ENCODE measurements at regions not wholly inside any gene's neighbourhood (a gene's known extent, or its start where the extent isn't known, plus 50 kb on each side); places are given as distances from the start of the nearest gene placed in this dataset.

GRCh38 chr1:87853576-87854351 is 525.1 kb downstream of the LMO4 start:
- H3K27me3 ChIP-seq (ENCODE audit: low read length), result no peaks in the 10 kb centered on the region
- H3K4me3 ChIP-seq (ENCODE audit: low read length), result no peak overlapping the region
- H3K36me3 ChIP-seq (ENCODE audit: low read depth, low read length), result no peaks in the 10 kb centered on the region
- no TSS peak for BruUV-seq (replicated peaks)
- no peaks in the 10 kb centered on the region for H3K9me2 ChIP-seq (replicated peaks; ENCODE audit: low read length)
- ChIA-PET POLR2A (ENCODE audit: unreplicated experiment) (no interaction called here), CTCF (no interaction called here)
- H3K9ac ChIP-seq (ENCODE audit: low read length), result no peak overlapping the region
- H3K4me2 ChIP-seq (ENCODE audit: low read length), result no peak overlapping the region
- H3K4me1 ChIP-seq (ENCODE audit: insufficient read depth, low read length), result no peaks in the 10 kb centered on the region
- H3K9me3 ChIP-seq (ENCODE audit: low read length), result no peaks in the 10 kb centered on the region
- H4K20me1 ChIP-seq (ENCODE audit: low read length), result no peaks in the 10 kb centered on the region
- H2AFZ ChIP-seq (ENCODE audit: low read length), result no peak overlapping the region
- ATAC-seq (no peak), DNase-seq (no peak)
- intact Hi-C loops (cut with micrococcal nuclease), result no loop called here
- H3K27ac ChIP-seq (ENCODE audit: low read length), result no peak overlapping the region
- TF ChIP-seq EZH2phosphoT487 (IDR thresholded peaks at IDR 0.05; ENCODE audit: borderline replicate concordance, low read length), result no peak
- TF ChIP-seq EZH2 (IDR thresholded peaks at IDR 0.05; ENCODE audit: low read length, unreplicated experiment), result no peak
- TF ChIP-seq CTCF (conservative IDR thresholded peaks at IDR 0.05; ENCODE audit: low read depth, low read length), result no peak
- H3F3A ChIP-seq (ENCODE audit: low read length, unreplicated experiment), result no peaks in the 10 kb centered on the region
- H3K79me2 ChIP-seq (ENCODE audit: low read length), result no peaks in the 10 kb centered on the region

- ATAC-seq, result no peak
- peaks cover 12% of the 10 kb centered on the region for H3K4me1 ChIP-seq (ENCODE audit: insufficient read depth, low read length)
- no peak for DNase-seq
- H3K79me2 ChIP-seq (ENCODE audit: low read length), result no peaks in the 10 kb centered on the region
- ChIA-PET POLR2A (ENCODE audit: unreplicated experiment) (no interaction called here), CTCF (no interaction called here)
- H2AFZ ChIP-seq (ENCODE audit: low read length), result no peak overlapping the region
- TF ChIP-seq EZH2 (IDR thresholded peaks at IDR 0.05; ENCODE audit: low read length, unreplicated experiment) (no peak), CTCF (conservative IDR thresholded peaks at IDR 0.05; ENCODE audit: low read depth, low read length) (no peak)
- no peak overlapping the region for H3K4me3 ChIP-seq (ENCODE audit: low read length)
- H3K4me2 ChIP-seq (ENCODE audit: low read length), result no peak overlapping the region
- no TSS peak for BruUV-seq (replicated peaks)
- H3K9me2 ChIP-seq (replicated peaks; ENCODE audit: low read length), result no peaks in the 10 kb centered on the region
- no peaks in the 10 kb centered on the region for H3K27me3 ChIP-seq (ENCODE audit: low read length)
- no peaks in the 10 kb centered on the region for H3K36me3 ChIP-seq (ENCODE audit: low read depth, low read length)
- no peaks in the 10 kb centered on the region for H3K9me3 ChIP-seq (ENCODE audit: low read length)
- H3K27ac ChIP-seq (ENCODE audit: low read length), result no peak overlapping the region
- no peaks in the 10 kb centered on the region for H4K20me1 ChIP-seq (ENCODE audit: low read length)
- H3K9ac ChIP-seq (ENCODE audit: low read length), result no peak overlapping the region
- H3F3A ChIP-seq (ENCODE audit: low read length, unreplicated experiment), result no peaks in the 10 kb centered on the region
- intact Hi-C loops (cut with micrococcal nuclease), result loop anchor here (10.0 kb wide), 1 partner anchor 539 kb away; the partner anchor contains the start of gene LMO4
Observed at GRCh38 chr1:87863317-87863716, 534.6 kb downstream of the LMO4 start.

GRCh38 chr1:87864676-87865075 is 536.0 kb downstream of the LMO4 start:
- Histone ChIP-seq H3K9me2 (replicated peaks; ENCODE audit: low read length) (no peaks in the 10 kb centered on the region), H3F3A (ENCODE audit: low read length, unreplicated experiment) (no peaks in the 10 kb centered on the region), H3K9me3 (ENCODE audit: low read length) (no peaks in the 10 kb centered on the region), H4K20me1 (ENCODE audit: low read length) (no peaks in the 10 kb centered on the region), H2AFZ (ENCODE audit: low read length) (no peak overlapping the region), H3K27ac (ENCODE audit: low read length) (no peak overlapping the region), H3K4me3 (ENCODE audit: low read length) (no peak overlapping the region), H3K36me3 (ENCODE audit: low read depth, low read length) (no peaks in the 10 kb centered on the region), H3K4me2 (ENCODE audit: low read length) (no peak overlapping the region), H3K27me3 (ENCODE audit: low read length) (no peaks in the 10 kb centered on the region), H3K9ac (ENCODE audit: low read length) (no peak overlapping the region), H3K79me2 (ENCODE audit: low read length) (no peaks in the 10 kb centered on the region), H3K4me1 (ENCODE audit: insufficient read depth, low read length) (peaks cover 22% of the 10 kb centered on the region)
- BruUV-seq (replicated peaks), result no TSS peak
- TF ChIP-seq CTCF (conservative IDR thresholded peaks at IDR 0.05; ENCODE audit: low read depth, low read length) (no peak), EZH2 (IDR thresholded peaks at IDR 0.05; ENCODE audit: low read length, unreplicated experiment) (no peak), EZH2phosphoT487 (IDR thresholded peaks at IDR 0.05; ENCODE audit: borderline replicate concordance, low read length) (no peak)
- DNase-seq (no peak), ATAC-seq (no peak)
- POLR2A ChIA-PET (ENCODE audit: unreplicated experiment), result no interaction called here
- intact Hi-C loops (cut with micrococcal nuclease), result loop anchor here (5.0 to 10.0 kb wide), 2 partner anchors 57 to 540 kb away; partner anchors contain the start of gene LMO4
- CTCF ChIA-PET, result no interaction called here

All from PC-3 (cell line).